GM12878 (cell line): ENCODE measurements at regions not wholly inside any gene's neighbourhood (a gene's known extent, or its start where the extent isn't known, plus 50 kb on each side); places are given as distances from the start of the nearest gene placed in this dataset.

Source experiments
- ASH2L ChIP-seq: fragments of 300-600, 200-600 bp; sonication (generic); IDR thresholded peaks from 2 replicates; pipeline ENCODE4 v1.6.1; 2017; ENCODE audit warnings: low read depth, mild to moderate bottlenecking, borderline replicate concordance
- CEBPB ChIP-seq, 2 experiments: fragments of 150-350 bp in 1 of 2; IDR thresholded peaks; 2 replicates each; pipeline ENCODE4 v1.6.1; 2012 to 2014; ENCODE audit warnings: low read depth in 2 of 2, low read length in 2 of 2, borderline replicate concordance in 1 of 2, inconsistent platforms in 1 of 2
- EZH2 ChIP-seq: IDR thresholded peaks from 2 replicates; pipeline ENCODE4 v1.6.1; 2012; ENCODE audit warnings: low read depth, mild to moderate bottlenecking, control low read depth, inconsistent platforms, low read length, borderline replicate concordance; ENCODE audit not compliant: control insufficient read depth
- NFYA ChIP-seq: IDR thresholded peaks from 2 replicates; pipeline ENCODE4 v1.6.1; 2011; ENCODE audit warnings: low read depth, mild to moderate bottlenecking, low read length, improper control_type of control experiment, borderline replicate concordance
- POLR2A ChIP-seq: IDR thresholded peaks from 2 replicates; pipeline ENCODE4 v1.6.1; 2011; ENCODE audit warnings: low read depth, mild to moderate bottlenecking, low read length
- RFX5 ChIP-seq: IDR thresholded peaks from 2 replicates; pipeline ENCODE4 v1.6.1; 2011; ENCODE audit warnings: low read depth, low read length, improper control_type of control experiment
- TCF7 ChIP-seq: IDR thresholded peaks from 2 replicates; pipeline ENCODE4 v1.6.1; 2014; ENCODE audit warnings: antibody characterized with exemption, borderline replicate concordance

- TF ChIP-seq ASH2L (no peak), TCF7 (no peak), EZH2 (no peak), CEBPB (IDR thresholded peaks at IDR 0.05; ENCODE audit: borderline replicate concordance in 1 of 2, low read depth in 2 of 2, low read length in 2 of 2) (no peak), RFX5 (no peak), POLR2A (no peak), NFYA (no peak)
These were observed 662.9 kb downstream of the ZEB2 start for GRCh38 chr2:143856978-143857377.
